OCI-LY3 (cell line): ENCODE measurements at regions not wholly inside any gene's neighbourhood (a gene's known extent, or its start where the extent isn't known, plus 50 kb on each side); places are given as distances from the start of the nearest gene placed in this dataset.

Experiments
- H2AFZ ChIP-seq: fragments of 200-600, 300-600 bp; shearing (Covaris generic); 2 replicates; pipeline ENCODE4 v1.6.0; 2014; ENCODE audit warnings: antibody characterized with exemption, low read depth, low read length
- H3K27ac ChIP-seq: fragments of 200-600, 300-600 bp; sonication (generic); 2 replicates; pipeline ENCODE4 v1.5.1; 2014; ENCODE audit warnings: mild to moderate bottlenecking, low read length, moderate library complexity, mixed read lengths
- H3K27me3 ChIP-seq: fragments of 200-600, 300-600 bp; sonication (generic); 2 replicates; pipeline ENCODE4 v1.6.1; 2014; ENCODE audit warnings: low read depth, low read length, mixed read lengths
- H3K36me3 ChIP-seq: fragments of 200-600, 300-600 bp; sonication (generic); replicated peaks from 2 replicates; pipeline ENCODE3; 2014; ENCODE audit warnings: low read depth, low read length, mixed read lengths
- H3K4me1 ChIP-seq: fragments of 300-600, 200-600 bp; sonication (generic); 2 replicates; pipeline ENCODE4 v1.6.1; 2014; ENCODE audit warnings: low read length, mixed read lengths
- H3K4me2 ChIP-seq: fragments of 200-600, 300-600 bp; sonication (generic); 2 replicates; pipeline ENCODE4 v1.6.1; 2014; ENCODE audit warnings: low read length, mixed read lengths
- H3K4me3 ChIP-seq: fragments of 300-600, 200-600 bp; sonication (generic); 2 replicates; pipeline ENCODE4 v1.5.1; 2014; ENCODE audit warnings: antibody characterized with exemption, mild to moderate bottlenecking, low read length, moderate library complexity
- H3K79me2 ChIP-seq: fragments of 300-600, 200-600 bp; shearing (Covaris generic); 2 replicates; pipeline ENCODE4 v1.6.1; 2014; ENCODE audit warnings: mild to moderate bottlenecking, low read length, mixed read lengths
- H3K9ac ChIP-seq: fragments of 300-600, 200-600 bp; shearing (Covaris generic); 2 replicates; pipeline ENCODE4 v1.6.0; 2014; ENCODE audit warnings: mild to moderate bottlenecking, low read length, moderate library complexity
- H3K9me3 ChIP-seq: fragments of 200-600, 300-600 bp; shearing (Covaris generic); 2 replicates; pipeline ENCODE4 v1.6.1; 2014; ENCODE audit warnings: low read length, mixed read lengths; ENCODE audit not compliant: insufficient read depth
- H4K20me1 ChIP-seq: fragments of 200-600, 300-600 bp; sonication (generic); 2 replicates; pipeline ENCODE4 v1.6.1; 2016; ENCODE audit warnings: low read length, mixed read lengths; ENCODE audit not compliant: insufficient read depth
- CTCF ChIP-seq: fragments of 200-600, 300-600 bp; sonication (generic); IDR thresholded peaks from 2 replicates; pipeline ENCODE4 v1.5.1; 2014; ENCODE audit warnings: antibody characterized with exemption, low read length, low read depth
- EZH2phosphoT487 ChIP-seq: fragments of 200-600 bp; shearing (Covaris generic); IDR thresholded peaks from 2 replicates; pipeline ENCODE4 v1.6.1; 2018; ENCODE audit warnings: antibody characterized with exemption, mixed run types, low read depth

GRCh38 chr3:124268355-124268754 lies 276.4 kb upstream of the ROPN1 start:
- no peak overlapping the region for H3K27ac ChIP-seq
- TF ChIP-seq EZH2phosphoT487, result no peak
- no peak for TF ChIP-seq CTCF
- H3K9ac ChIP-seq, result no peak overlapping the region
- no peak overlapping the region for H3K4me3 ChIP-seq
- H3K4me1 ChIP-seq, result no peaks in the 10 kb centered on the region
- no peak overlapping the region for H2AFZ ChIP-seq
- H3K36me3 ChIP-seq, result no peaks in the 10 kb centered on the region
- no peaks in the 10 kb centered on the region for H3K9me3 ChIP-seq
- no peak overlapping the region for H3K4me2 ChIP-seq
- no peaks in the 10 kb centered on the region for H3K79me2 ChIP-seq
- H4K20me1 ChIP-seq, result no peaks in the 10 kb centered on the region
- peaks cover 12% of the 10 kb centered on the region for H3K27me3 ChIP-seq

- Histone ChIP-seq H3K36me3 (no peaks in the 10 kb centered on the region), H3K4me3 (no peak overlapping the region), H3K9ac (no peak overlapping the region), H3K79me2 (no peaks in the 10 kb centered on the region), H2AFZ (no peak overlapping the region), H3K27me3 (peaks cover 12% of the 10 kb centered on the region), H3K4me1 (no peaks in the 10 kb centered on the region), H3K4me2 (no peak overlapping the region), H4K20me1 (no peaks in the 10 kb centered on the region), H3K9me3 (no peaks in the 10 kb centered on the region), H3K27ac (no peak overlapping the region)
- no peak for TF ChIP-seq CTCF
- no peak for TF ChIP-seq EZH2phosphoT487
Measured at GRCh38 chr3:124269619-124270018, 277.7 kb upstream of the ROPN1 start.

GRCh38 chr3:124272605-124273151 lies 280.8 kb upstream of the ROPN1 start:
- H3K4me3 ChIP-seq, result no peak overlapping the region
- no peak overlapping the region for H3K4me2 ChIP-seq
- no peaks in the 10 kb centered on the region for H3K9me3 ChIP-seq
- H3K36me3 ChIP-seq, result no peaks in the 10 kb centered on the region
- H3K79me2 ChIP-seq, result no peaks in the 10 kb centered on the region
- H3K9ac ChIP-seq, result no peak overlapping the region
- H3K27me3 ChIP-seq, result peaks cover 8% of the 10 kb centered on the region
- no peak overlapping the region for H2AFZ ChIP-seq
- no peaks in the 10 kb centered on the region for H3K4me1 ChIP-seq
- TF ChIP-seq CTCF (no peak), EZH2phosphoT487 (no peak)
- no peak overlapping the region for H3K27ac ChIP-seq
- H4K20me1 ChIP-seq, result no peaks in the 10 kb centered on the region

GRCh38 chr3:124273651-124274050 lies 281.7 kb upstream of the ROPN1 start:
- no peaks in the 10 kb centered on the region for H3K9me3 ChIP-seq
- H3K9ac ChIP-seq, result no peak overlapping the region
- H3K4me1 ChIP-seq, result no peaks in the 10 kb centered on the region
- no peak overlapping the region for H3K4me3 ChIP-seq
- H3K79me2 ChIP-seq, result no peaks in the 10 kb centered on the region
- no peaks in the 10 kb centered on the region for H3K36me3 ChIP-seq
- 0 out of 2 replicates have a peak, but pooled peaks cover 5% of the 10 kb centered on the region for H3K27me3 ChIP-seq
- TF ChIP-seq CTCF, result no peak
- no peak overlapping the region for H2AFZ ChIP-seq
- no peak overlapping the region for H3K4me2 ChIP-seq
- no peak overlapping the region for H3K27ac ChIP-seq
- H4K20me1 ChIP-seq, result no peaks in the 10 kb centered on the region
